GM18951 (cell line): ENCODE measurements at regions not wholly inside any gene's neighbourhood (a gene's known extent, or its start where the extent isn't known, plus 50 kb on each side); places are given as distances from the start of the nearest gene placed in this dataset.

ENCODE experiments used
- POLR2A ChIP-seq: IDR thresholded peaks from 4 replicates; pipeline ENCODE4 v1.6.1; 2011; ENCODE audit warnings: mild to moderate bottlenecking; ENCODE audit not compliant: insufficient read length, insufficient read depth; ENCODE audit errors: extremely low read depth
- in situ Hi-C: fragments of 300-500 bp; cut with MboI; formaldehyde crosslinking; loops from one replicate; pipeline ENCODE4 v1.12.0; 2022; ENCODE audit warnings: low sequenced_read_pairs, mixed read lengths, inconsistent platforms; ENCODE audit not compliant: unreplicated experiment

DNA sequence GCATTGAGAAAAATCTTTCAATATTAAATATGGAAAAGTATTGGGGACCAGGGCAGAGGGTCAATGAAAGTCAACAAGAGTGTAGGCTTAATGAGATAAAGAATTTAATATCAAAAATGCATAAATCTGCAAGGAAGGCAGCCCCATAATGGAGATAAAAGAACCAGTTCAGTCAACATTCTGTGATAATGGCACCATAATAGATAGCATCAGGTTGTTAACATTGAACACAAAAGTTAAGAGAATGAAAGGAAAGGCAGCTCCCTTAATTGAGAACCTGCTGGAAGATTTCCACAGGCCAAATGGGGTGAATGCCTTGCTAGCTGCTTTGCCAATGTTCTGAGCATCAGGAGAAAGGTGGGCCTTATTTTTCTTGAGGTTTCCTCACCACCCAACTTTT lies 60.4 kb upstream of the TMEM33 start:
- TF ChIP-seq POLR2A: no peak
- in situ Hi-C loops: loop anchor here (25.0 kb wide), 1 partner anchor 588 kb away; no protein-coding TSS in a partner anchor

DNA sequence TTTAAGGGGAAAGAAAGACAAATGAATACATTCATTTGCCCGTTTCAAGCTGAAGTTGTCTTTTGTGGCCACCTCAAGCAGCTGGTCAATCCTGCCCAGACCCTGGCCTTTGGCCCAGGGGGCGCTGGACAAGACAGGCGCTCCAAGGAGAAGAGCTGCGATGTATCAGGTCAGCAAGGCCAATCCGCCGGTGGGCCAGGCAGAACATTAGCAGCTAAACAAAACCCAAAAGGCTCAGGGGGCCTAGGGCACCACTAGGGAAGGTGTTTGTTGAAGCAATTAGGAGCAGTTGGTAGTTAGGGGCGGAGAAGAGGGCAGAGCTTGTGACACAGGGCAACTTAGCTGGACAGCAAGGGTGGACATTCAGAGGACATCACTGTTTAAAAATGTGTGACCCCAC lies 60.8 kb upstream of the TMEM33 start:
- in situ Hi-C loops: no loop called here
- TF ChIP-seq POLR2A: no peak

DNA sequence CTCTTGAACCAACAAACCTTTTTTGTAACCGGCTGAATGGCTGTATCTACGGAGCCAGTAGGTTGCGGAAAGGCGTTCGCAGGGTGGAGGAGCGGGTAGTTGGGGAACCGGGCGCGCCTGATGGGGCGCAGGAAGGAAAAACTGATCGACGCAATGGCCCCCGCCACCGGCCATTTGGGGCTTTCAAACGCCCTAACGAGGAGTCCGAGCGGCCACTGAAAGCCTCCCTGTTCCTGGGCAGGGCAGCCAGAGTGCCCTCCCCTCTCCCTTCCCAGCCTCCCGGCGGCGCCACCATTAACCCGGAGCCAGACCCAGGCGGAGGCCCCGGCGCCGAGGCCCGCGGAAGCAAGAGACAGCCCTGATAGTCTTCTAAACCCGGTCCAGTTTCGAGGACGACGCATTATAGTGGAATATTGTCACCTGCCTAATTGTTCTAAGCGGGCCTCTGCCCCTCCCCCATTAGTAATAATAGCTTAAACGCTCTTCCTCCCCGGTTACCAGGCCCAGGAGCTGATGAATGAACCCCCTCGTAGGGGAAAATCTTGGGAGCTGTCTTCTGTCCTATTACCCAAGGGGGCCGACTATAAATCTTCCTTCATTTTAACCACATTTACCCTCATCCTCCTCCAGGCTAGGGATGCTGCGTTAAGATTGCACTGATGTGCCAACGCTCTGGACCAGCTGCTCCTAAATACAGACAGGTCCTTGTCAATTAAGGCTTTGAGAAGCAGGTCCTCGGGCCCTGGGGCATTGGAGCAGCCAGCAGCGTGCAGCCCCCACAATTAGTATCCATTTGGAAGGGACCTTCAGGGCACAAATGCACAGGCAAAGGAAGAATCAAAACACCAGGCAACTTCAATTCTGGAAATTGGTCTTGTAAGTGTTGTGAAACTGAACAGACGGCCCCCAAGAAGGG lies 61.6 kb upstream of the TMEM33 start:
- in situ Hi-C loops: no loop called here

DNA sequence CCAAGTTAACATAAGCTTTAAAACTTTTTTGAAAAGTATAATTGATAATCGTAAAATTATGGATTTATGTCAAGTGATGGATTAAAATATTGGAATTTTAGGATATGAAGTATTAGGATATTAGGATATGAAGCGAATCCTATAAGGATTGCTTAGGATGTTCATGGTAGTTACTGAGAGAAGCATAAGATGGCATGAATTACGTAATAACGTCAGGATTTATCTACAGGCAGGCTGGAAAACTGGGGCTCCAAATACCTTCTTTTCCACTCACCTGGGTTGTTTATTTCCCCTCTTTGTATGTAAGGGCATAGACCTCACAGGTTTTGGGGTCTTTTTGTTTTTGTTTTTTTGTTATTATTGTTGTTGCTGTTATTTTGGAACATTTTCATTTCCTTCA lies 65.2 kb upstream of the TMEM33 start:
- in situ Hi-C loops: no loop called here
- TF ChIP-seq POLR2A: no peak

More for the DNA sequence above, 61.6 kb upstream of the TMEM33 start:
- TF ChIP-seq POLR2A: no peak

DNA sequence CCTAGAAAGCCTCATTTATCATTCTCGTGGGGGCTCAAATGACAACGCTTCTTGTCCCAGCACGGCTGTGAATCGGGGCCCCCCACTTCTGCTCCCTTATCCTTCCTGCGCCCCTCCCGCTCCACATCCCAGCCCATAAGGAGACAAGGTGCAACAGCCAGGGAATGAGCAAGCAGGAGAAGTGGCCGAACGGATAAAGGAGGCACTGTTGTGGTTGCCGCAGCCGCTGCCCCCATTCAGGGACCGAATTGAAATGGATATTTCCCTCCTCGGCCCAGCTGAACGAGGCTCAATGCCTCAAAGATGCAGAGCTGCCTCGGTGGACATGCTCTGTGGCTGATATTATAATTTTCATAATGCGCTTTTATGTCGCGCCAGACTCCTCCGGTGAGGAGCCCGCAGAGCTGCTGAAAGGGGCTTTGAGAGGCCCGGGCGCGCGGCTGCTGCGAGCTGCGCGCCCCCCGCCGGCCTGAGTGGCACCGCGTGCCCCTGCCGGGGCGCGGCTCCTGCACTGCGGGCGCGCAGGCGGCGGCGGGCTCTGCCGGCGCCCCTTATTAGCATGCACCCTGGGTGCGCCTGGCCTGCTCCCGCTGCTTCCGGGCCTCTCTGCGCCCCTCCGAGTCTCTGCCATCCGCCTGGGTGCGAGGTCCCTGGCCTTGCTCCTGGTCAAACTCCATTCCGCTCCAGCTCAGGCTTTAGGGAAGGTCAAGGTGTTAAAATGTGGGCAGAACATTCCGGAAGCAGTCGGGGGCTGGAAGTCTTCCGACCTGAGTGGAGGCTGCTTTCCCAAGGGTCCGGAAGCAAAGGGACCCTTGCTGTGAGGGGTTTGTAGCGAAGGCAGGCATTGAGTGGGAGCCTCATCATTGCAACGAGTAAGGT lies 68.2 kb upstream of the TMEM33 start:
- in situ Hi-C loops: no loop called here
- no peak for TF ChIP-seq POLR2A

DNA sequence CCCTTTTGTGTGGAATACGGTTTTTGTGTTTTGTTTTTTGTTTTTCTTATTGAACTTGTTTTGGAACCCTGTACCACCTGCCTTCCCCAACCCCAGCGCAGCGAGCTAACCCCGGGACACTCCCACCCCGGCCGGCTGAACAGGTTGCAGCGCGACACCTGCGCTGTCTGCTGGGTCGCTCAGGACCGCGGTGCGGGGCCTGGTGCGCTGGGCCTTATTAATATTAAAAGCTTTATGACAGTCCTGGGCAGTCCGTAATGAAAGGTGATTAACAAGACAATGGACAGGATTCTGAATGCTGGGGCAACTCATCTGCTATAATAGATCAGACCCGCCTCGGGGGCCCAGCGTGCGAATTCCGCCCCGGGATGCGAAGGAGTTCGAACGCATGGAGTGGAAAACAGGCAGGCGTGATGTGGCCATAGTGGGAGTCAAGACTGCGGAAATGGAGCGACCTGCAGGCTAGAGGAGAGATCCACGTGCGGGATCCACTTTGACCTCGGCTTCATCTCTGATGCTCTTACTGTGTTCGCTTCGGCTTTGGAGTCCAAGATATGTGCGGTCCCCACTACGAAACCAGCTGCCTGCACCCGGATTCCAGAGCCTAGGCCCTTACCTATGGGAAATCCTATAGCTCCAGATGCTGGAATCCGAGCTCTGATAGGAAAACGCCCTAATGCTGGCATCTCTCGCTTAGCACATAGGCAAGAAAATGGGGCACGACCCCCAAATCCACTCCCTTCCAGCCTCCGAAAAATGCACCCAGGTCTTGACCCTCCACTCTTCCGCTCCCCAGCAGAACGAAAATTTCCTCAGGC lies 69.0 kb upstream of the TMEM33 start:
- TF ChIP-seq POLR2A: no peak
- in situ Hi-C loops: no loop called here

DNA sequence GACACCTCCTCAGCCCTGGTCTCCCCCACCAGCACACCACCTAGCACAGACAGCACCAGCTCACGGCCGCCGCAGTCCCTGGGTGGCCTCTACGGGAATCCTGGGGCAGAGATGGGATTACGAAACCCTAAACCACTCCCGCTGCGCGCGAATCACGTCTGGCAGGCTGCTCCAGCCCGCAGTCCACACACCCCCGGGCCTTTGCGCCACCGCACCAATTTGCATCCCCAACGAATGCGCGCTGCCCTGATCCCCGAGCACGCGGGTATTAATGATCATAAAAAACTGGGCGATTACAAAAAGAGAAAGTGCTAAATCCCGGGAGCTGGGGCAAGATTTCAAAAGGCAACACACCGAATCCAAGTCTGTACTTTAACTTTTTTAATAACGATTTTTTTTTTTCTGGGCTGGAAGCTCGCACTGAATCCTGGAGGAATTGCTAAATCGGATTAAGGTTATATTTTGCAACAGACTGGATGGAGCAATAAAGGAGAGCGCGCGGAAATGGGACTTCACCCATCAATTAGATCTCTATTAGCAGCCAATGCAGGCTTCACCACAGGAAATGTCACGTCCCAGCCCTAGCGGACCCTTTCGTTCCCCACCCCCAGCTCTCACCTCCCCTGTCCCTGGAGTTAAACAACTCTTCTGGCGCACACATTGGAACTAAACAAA lies 69.8 kb upstream of the TMEM33 start:
- in situ Hi-C loops: no loop called here
- TF ChIP-seq POLR2A: no peak

DNA sequence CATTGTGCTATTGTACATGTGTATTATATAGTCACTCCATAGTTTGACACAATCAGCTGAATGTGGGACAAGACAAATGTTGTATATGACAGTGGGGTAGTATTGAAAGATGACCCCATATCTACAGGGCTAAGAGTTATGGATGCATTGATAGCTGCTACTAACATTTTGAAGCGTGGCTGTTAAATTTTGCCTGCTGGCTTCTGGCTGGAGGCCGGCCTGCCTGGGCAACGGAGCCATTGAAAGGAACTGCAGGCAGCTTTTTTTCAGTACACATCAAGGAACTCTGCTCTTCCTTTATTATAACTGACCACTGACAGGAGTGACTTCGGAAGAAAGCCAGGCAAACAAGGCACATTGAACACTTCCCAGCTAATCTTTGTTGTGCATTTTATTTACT lies 76.1 kb upstream of the TMEM33 start:
- TF ChIP-seq POLR2A: no peak
- in situ Hi-C loops: no loop called here

DNA sequence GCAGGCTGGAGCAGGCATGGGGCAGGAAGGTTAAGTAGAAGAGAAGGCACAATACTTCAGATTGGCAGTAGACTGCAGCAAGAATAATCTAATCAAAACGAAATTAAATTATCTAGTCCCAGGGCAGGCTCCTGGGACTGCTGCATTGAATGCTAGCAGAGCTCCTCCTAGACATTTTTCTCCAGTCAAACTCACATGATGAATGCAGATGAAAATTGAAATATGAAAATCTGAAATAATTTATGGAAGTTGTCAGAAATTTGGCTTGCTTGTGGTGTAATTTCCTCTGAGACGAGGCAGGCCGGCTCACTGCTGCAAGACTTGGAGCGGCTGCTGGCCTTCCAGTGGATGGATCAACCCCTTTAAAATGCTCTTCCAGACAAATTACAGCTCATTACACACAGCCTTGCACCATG lies 78.0 kb upstream of the TMEM33 start:
- in situ Hi-C loops: no loop called here
- no peak for TF ChIP-seq POLR2A

DNA sequence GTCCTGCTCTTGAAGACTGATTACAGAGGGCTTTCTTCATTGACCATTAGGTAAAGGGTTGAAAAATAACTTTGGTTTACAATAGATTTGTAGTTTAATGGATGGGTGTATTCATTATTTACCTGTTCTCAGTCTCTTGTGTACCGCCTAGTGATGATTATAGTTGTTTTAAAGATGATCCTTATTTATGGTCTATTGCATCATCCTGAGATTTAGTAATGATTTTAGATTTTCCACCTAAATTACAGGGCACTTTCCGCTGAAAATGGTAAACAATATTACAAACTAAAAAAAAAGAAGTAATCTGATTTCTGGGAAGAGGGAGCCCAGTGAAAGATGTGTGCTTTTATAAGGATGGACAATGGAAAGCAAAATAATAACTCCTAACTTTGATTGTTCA lies 78.4 kb upstream of the TMEM33 start:
- TF ChIP-seq POLR2A: no peak
- in situ Hi-C loops: no loop called here

DNA sequence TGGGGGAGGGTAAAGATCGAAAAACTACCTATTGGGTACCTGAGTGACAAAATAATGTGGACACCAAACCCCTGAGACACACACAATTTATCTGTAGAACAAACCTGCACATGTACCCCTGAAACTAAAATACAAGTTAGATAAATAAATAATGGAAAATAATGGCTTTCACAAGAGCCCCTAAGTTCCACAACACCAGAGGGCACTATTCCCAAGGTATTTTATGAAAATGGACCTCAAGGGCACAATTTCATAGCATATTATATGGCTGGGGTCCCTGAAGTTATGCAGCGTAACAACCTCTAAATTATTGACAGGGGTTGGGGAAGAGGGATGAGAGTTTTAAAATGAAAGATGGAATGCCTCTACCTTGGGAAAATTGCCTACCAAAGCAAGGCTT lies 81.3 kb upstream of the TMEM33 start:
- TF ChIP-seq POLR2A: no peak
- in situ Hi-C loops: no loop called here

DNA sequence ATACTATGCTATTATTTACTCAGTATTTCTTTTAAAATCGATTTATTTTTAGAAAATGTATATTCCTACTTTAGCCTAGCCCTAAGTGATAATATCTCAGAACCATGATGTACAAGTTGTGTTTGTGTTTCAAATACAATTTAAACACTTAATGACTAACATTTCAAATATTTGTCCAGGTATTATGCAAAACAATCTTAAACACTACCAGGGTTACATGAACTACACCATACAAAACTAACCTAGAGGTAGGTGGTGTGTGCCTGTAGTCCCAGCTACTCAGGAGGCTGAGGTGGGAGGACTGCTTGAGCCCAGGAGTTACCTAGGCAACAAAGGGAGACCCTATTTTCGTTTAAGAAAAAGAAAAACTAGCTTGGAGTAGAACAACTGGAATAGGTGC lies 83.0 kb upstream of the TMEM33 start:
- TF ChIP-seq POLR2A: no peak
- in situ Hi-C loops: no loop called here

DNA sequence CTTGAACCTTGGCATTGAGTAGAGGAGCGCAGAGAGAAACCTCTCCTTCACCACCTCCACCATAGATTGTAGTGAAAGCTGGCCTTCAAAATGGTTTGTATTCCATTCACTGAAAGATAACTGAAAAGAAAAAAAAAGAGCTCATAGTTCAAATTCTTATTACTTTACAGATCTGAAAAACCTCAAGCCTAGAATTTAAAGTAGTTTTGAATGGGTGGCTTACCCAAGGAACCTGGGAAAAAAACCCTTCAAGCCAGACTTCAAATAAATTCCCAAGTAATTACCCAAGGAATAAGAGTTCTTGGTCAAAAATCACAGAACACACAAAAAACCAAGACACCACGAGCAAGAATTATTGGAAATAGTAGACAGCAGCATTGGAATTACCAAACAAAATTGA lies 83.6 kb upstream of the TMEM33 start:
- in situ Hi-C loops: no loop called here
- no peak for TF ChIP-seq POLR2A

DNA sequence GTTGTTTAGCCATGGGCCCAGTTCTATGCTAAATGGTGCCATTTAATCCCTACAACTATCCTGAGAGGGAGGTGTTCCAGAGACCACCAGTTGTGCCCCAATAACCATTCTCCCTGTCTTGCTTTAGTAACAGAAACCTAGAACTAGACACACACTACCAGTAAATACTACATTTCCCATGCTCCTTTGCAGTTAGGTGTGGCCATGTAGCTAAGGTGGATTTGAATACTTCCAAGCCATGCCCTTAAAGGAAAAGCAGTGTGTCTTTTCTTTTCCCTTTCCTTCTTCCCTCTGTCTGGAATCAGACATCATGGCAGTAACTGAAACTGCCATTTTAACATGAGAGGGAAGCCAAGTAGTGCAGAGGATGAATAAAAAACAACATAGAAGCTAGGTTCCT lies 90.9 kb upstream of the TMEM33 start:
- no peak for TF ChIP-seq POLR2A
- in situ Hi-C loops: no loop called here
